Fibroblast of skin of back (primary cell): ENCODE measurements at regions not wholly inside any gene's neighbourhood (a gene's known extent, or its start where the extent isn't known, plus 50 kb on each side); places are given as distances from the start of the nearest gene placed in this dataset.

ENCODE experiments used
- DNase-seq: peaks from one replicate; pipeline ENCODE4 v3.0.0-alpha.2; 2013

GRCh38 chr11:109806205-109806604, 287.0 kb upstream of the ZC3H12C start:
- no peak for DNase-seq

DNA sequence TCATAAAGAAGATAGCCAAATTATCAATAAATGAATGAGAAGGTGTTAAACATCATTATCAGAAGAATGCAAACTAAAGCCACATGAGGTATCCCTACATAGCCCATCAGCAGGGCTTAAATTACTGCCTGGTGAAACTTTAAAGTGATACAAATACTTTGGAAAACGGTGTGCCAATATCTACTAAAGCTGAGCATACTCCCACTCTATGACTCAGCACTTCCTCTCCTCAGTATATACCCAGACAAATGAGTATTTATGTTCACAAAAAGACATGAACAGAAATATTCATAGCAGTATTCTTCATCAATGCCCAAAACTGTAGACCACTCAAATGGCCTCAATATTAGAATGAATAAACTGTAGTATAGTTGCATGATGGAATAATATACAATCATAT, 284.6 kb upstream of the ZC3H12C start:
- peak; percentile 35 for DNase-seq

DNA sequence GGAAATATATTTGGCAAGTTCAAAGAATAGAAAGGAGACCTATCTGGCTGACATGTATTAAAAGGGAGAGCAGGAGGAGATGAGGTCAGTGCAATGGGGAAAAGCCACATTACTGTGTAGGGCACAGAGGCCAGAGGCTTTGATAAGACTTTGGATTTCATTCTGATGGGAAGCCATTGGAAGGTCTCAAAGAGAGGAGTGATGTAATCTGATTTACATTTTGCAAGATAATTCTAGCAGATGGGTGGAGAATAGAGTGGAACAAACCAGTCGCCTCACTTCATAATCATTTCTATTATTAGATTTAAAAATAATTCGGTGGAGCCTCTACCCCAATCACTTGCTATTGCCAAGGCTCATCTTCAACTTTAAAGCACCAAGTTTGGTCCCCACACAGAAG, 278.4 kb upstream of the ZC3H12C start:
- no peak for DNase-seq

DNA sequence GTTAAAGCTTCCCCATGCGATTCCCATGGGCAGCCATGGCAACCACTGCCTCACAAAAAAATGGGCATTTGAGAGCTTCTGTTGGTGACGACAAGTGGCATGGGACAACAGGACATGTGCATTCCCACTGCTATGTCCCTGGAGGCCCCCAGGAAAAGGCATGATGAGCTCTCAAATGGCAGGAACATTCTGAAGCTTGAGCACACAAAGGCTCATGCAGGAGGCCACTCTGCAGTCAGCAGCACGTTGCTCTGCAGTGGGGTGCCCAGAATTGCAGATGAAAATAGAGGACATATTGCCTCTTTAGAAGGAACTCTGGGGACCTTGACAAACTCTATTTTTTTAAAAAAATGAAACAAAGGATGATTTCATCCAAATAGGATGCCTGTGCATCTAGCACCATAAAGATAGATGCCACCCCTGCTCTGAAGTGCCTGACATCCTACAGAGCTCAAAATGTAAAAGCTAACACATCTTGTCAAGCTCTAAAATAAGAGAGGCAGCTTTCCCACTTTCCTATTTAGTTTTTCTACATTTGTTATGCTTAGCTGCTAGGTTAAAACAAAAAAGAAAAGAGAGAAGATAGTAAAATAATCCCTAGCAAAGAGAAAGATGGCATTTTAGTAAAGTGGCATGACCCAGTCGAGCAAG, 277.6 kb upstream of the ZC3H12C start:
- no peak for DNase-seq

GRCh38 chr11:109818290-109818689, 274.9 kb upstream of the ZC3H12C start:
- no peak for DNase-seq

DNA sequence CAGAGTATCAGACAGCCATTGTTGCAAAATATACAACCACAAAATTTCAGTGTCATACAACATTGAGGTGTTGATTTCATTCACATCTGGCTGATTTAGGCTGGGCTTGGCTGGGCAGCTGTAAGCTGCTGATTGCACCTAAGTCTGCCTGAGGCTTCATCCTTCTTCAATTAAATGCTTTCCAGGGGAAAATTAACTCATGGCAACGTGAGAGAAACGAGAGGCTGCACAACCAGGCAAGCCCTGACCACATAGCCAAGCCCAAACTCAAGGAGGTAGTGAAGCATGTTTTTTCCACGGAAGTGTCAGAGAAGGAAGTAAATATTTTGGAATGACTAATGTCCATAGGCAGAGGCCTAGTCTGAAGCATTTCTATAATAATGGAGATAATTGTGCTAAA, 273.8 kb upstream of the ZC3H12C start:
- DNase-seq: no peak

GRCh38 chr11:109821511-109821910, 271.7 kb upstream of the ZC3H12C start:
- peak; percentile 3 for DNase-seq

DNA sequence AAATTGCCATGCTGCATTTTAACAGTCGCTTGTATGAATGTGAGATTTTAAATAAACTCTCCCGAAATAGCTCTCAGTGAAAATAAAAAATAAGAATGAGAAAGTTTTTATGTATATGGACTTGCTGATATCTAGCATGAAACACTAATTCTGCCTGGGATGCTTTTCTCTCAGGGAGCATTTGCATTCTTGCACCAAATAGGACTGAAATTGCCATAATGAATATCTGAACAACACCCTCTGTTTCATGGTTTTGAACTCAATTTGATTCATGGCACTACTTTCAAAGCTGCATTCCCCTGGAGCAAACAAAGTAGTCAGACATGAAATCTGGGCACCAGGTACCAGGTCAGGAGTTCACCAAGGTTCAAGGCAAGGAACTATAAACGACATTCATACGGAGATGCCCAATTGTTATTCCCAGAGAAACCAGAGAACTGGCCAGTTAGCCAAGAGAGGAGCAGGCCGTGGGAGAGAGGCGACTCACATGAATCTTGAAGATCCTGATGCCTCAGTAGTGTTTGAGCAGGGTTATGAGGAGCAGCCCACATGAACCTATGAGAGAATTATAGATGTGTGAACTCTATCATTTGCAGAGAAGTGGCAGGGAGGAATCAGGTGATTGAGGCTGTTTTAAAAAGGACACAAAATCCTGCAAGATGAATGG, 270.6 kb upstream of the ZC3H12C start:
- no peak for DNase-seq

DNA sequence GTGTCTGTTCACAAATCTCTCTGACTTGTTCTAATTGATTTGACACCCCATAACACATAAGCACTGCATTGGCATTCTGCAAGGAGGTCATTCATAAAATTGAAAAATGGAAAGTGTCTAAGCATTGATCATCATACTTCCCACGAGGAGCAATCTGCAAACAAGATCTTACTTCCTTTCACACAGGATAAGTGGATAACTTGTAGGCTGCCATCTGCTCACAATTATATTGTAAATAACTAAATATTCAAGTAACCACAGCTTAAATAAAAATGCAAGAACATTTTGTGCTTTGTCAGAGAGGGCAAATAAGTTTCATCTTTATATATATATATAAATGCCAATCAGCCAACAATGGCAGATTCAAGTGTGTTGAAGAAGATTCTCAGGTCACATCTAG, 264.8 kb upstream of the ZC3H12C start:
- DNase-seq: no peak

DNA sequence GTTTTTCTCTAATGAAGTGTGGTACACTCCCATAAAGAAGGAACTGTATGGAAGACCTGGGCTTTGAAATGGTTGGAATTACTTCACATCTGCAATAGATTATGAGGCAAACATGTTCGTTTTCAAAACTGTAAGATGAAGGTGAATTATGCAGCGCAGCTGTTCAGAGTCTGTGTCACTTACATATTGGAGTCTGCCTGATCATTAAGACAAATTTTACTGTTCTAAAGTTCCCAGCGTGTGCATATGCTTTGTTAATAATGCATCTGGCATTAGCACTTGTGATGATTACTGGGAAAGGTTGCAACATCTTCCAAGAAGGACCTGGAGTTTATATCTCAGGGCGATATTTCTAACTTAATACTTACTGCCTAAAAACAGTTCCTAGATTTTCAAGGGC, 255.2 kb upstream of the ZC3H12C start:
- DNase-seq: no peak

GRCh38 chr11:109845437-109845836, 247.8 kb upstream of the ZC3H12C start:
- peak; percentile 45 for DNase-seq

GRCh38 chr11:109847621-109848020, 245.6 kb upstream of the ZC3H12C start:
- DNase-seq: no peak

GRCh38 chr11:109849051-109849450, 244.1 kb upstream of the ZC3H12C start:
- no peak for DNase-seq

DNA sequence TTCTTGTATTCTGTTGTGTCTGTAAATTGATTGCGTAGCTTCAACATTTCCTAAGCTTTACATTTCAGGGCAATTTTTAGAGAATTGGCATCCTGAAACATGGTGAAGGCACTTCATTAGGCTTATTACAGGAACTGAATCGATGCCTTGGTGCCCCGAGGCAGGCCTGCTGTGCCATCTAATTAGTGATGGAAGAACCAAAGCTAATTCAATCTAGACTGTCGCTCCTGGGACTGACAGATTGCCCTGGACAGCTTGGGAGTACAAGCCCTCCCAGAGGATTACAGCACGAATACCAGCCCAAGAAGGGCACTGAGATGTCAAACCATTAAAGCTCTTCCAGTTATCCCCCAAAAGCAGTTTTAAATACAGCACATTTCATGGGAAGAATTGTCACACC, 243.2 kb upstream of the ZC3H12C start:
- DNase-seq: no peak

DNA sequence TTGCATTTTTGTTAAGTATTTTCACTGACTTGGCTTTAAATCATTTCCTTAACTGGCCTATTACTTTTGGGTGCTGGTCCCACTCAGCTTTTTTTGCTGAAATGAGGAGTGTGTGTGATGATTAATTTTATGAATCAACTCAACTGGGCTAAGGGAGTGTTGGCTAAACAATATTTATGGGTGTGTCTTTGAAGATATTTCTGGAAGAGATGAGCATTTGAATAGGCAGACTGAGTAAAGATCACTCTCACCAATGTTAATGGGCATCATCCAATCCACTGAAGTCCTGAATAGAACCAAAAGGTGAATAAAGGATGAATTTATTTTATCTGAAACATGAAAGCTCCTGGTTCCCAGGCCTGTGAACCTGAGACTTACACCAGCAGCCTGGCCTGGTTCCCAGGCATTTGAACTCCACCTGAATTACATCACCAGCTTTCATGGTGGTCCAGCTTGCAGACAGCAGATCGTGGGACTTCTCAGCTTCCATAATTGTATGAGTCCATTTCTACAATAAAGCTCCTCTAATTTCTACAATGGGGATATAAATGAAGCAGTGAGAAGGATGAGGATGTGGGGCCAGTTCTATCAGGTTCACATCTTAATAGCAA, 241.3 kb upstream of the ZC3H12C start:
- no peak for DNase-seq

DNA sequence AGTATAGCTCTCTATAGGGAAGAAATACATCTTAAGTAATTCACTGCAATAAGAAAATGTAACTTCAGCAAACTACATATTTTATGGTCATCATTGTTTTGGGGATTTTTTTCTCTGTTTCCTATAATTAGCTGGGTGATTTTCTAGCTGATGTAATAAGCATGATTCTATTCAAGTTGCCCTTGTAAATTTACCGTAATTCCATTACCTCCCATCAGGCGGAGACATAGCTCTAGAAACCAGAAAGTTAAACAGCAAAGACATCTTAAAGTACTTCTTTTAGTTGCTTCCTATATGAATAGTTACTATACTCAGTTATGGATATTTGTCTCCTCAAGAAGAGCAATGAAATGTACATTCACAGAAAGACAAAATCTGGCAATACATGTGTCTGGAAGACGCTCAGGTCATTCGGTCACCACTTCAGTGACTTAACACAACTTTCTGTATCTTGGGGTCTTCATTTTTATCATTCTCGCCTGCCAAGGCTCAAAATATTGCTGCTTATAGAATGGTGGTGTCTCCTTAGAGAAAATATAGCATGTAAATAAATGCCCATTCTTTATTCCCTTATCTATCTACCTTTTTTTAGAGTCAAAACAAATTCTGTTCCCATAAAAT, 239.9 kb upstream of the ZC3H12C start:
- DNase-seq: peak; percentile 68

- DNase-seq: no peak
These were observed 238.5 kb upstream of the ZC3H12C start for GRCh38 chr11:109854731-109855130.

- no peak for DNase-seq
These were observed 236.3 kb upstream of the ZC3H12C start for GRCh38 chr11:109856928-109857327.

GRCh38 chr11:109857637-109858036, 235.6 kb upstream of the ZC3H12C start:
- no peak for DNase-seq

DNA sequence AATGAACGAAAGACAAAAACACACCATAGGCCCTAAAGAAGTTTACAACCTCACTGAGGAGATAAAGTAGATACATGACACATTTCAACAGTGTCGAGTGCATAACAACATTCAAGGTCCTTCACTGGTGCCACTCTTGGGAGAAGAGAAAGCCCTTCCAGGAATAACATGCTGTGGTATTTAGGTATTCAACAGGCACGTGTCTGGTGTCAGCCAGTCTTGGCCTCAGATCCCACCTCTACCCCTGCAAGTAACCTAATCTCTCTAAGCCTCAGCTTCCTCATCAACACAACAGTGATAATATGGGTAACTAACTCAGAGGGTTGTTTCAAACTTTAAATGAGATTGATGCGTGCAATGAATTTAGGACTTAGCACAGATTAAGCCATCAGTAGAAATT, 235.0 kb upstream of the ZC3H12C start:
- DNase-seq: no peak

- peak; percentile 36 for DNase-seq
These were observed 234.0 kb upstream of the ZC3H12C start for GRCh38 chr11:109859045-109859724.

DNA sequence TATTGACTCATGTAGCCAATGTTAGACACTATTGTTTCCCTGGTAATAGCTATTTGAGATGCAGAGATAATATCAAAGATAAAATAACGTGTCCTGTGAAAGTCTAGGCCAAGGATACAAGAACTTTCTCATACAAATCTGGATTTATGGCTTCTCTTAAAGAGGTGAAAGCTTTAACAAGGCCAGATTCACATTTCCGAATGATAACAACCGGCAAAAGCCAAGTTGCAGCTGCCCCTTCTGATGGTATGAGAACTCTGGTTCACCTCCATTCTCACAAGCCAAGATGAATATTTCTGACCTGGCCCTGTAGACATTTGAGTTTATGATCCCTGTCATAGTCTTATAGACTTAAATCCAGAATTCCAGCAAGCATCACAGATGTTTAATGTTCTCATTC, 230.4 kb upstream of the ZC3H12C start:
- no peak for DNase-seq

GRCh38 chr11:109864151-109864661, 229.0 kb upstream of the ZC3H12C start:
- no peak for DNase-seq
